Central memory CD8-positive, alpha-beta T cell (primary cell): ENCODE measurements at regions not wholly inside any gene's neighbourhood (a gene's known extent, or its start where the extent isn't known, plus 50 kb on each side); places are given as distances from the start of the nearest gene placed in this dataset.

Source experiments
- ATAC-seq: fragments of 150-1000 bp; cut with Tn5 transposase; replicated peaks from 2 replicates; pipeline ENCODE4 v1.10.0; 2022; ENCODE audit warnings: mild to moderate bottlenecking, moderate FRiP score, moderate number of reproducible peaks; ENCODE audit not compliant: poor library complexity, severe bottlenecking; ENCODE audit errors: extremely low read depth
- DNase-seq, 2 donors: peaks; one replicate each; pipeline ENCODE4 v3.0.0; 2021; ENCODE audit warnings: low spot score in 2 of 2
- H3K27ac Mint-ChIP-seq: one replicate; pipeline ENCODE4 v1.8.0; 2022; ENCODE audit warnings: low read depth, mild to moderate bottlenecking, moderate library complexity, mixed read lengths
- H3K27me3 Mint-ChIP-seq: one replicate; pipeline ENCODE4 v1.8.0; 2022; ENCODE audit warnings: mixed read lengths
- H3K36me3 Mint-ChIP-seq: one replicate; pipeline ENCODE4 v1.8.0; 2022; ENCODE audit warnings: mild to moderate bottlenecking, moderate library complexity, mixed read lengths; ENCODE audit not compliant: insufficient read depth
- H3K4me1 Mint-ChIP-seq: one replicate; pipeline ENCODE4 v1.8.0; 2022; ENCODE audit warnings: mixed read lengths
- H3K4me3 Mint-ChIP-seq: one replicate; pipeline ENCODE4 v1.8.0; 2022; ENCODE audit warnings: mild to moderate bottlenecking, moderate library complexity, mixed read lengths
- H3K9me3 Mint-ChIP-seq: one replicate; pipeline ENCODE4 v1.8.0; 2022; ENCODE audit warnings: mixed read lengths

DNA sequence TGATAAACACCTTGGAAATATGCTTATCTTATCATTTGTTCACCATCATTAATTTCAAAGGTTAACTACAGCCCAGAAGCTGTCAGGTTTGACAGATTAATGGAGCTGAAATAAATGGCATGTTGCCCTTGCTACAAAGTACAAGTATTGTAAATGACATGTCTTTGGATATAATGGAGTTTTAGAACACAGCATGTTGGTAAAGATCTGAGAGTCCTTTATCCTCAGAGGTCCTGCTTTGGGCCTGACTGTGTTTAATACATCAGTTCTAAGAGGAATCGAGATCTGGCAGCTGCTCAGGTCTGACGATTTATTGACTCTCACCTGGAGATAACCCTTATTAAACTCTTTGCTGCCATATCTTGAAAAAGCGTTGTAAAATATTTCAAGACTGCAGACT lies 222.7 kb upstream of the OPRM1 start:
- ATAC-seq (no peak), DNase-seq (no peak)
- Mint-ChIP-seq H3K4me1 (no peaks in the 10 kb centered on the region), H3K27ac (no peak overlapping the region), H3K4me3 (no peak overlapping the region), H3K36me3 (no peaks in the 10 kb centered on the region), H3K27me3 (no peaks in the 10 kb centered on the region), H3K9me3 (peaks cover 27% of the 10 kb centered on the region)

GRCh38 chr6:153814136-153814535 lies 224.9 kb upstream of the OPRM1 start:
- Mint-ChIP-seq H3K36me3 (no peaks in the 10 kb centered on the region), H3K27me3 (no peaks in the 10 kb centered on the region), H3K9me3 (peaks cover 20% of the 10 kb centered on the region), H3K4me3 (no peak overlapping the region), H3K4me1 (no peaks in the 10 kb centered on the region), H3K27ac (no peak overlapping the region)
- DNase-seq (no peak), ATAC-seq (no peak)

DNA sequence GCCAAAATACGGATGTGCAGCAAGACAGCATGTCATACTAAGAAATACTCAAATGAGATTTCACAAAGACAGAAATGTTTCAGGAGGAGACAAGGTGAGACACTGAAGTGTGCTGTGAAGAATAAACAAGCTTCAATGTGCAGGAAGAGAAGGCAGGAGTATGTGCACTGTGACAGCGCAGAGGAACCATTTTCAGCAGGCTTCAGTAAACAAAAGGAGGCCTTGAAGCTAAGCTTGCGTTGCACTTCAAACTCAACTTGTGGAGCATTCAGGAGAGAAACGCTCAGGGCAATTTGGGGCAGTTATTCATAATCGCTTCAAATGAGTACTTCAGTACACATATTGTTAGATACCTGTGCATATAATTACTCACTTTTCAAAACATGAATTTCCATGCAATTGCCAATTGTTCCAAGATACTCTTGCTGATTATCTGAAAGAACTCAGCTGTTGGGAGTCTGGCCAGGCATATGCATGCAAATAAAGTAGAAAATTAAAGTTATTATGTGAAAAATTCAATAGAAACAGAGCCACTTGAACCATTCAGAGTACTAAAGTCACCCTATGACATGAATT lies 234.2 kb upstream of the OPRM1 start:
- ATAC-seq = no peak
- no peak overlapping the region for H3K27ac Mint-ChIP-seq
- H3K4me1 Mint-ChIP-seq = no peaks in the 10 kb centered on the region
- H3K36me3 Mint-ChIP-seq = no peaks in the 10 kb centered on the region
- no peaks in the 10 kb centered on the region for H3K27me3 Mint-ChIP-seq
- H3K9me3 Mint-ChIP-seq = peaks cover 21% of the 10 kb centered on the region
- no peak overlapping the region for H3K4me3 Mint-ChIP-seq
- no peak for DNase-seq

DNA sequence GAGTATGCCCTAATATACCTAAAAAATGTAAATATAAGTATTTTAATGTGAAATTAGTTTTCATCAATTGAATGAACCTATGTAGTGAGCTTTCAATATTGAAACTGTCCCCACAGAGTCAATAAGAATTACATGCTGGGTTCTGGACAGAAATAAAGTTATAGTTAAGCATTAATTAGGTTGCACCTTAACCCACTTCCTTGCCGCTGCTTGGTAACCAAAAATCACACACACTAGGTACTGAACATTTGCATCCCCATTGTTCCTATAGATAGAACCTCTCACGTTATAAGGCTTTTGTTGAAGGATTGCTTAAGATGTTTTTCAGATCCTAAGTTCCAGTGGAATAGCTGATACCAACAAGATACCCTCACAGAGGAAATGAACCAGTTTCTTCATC lies 237.1 kb upstream of the OPRM1 start:
- no peaks in the 10 kb centered on the region for H3K27me3 Mint-ChIP-seq
- no peaks in the 10 kb centered on the region for H3K4me1 Mint-ChIP-seq
- DNase-seq = no peak
- no peak for ATAC-seq
- H3K27ac Mint-ChIP-seq = no peak overlapping the region
- peaks cover 16% of the 10 kb centered on the region for H3K9me3 Mint-ChIP-seq
- no peak overlapping the region for H3K4me3 Mint-ChIP-seq
- H3K36me3 Mint-ChIP-seq = no peaks in the 10 kb centered on the region

DNA sequence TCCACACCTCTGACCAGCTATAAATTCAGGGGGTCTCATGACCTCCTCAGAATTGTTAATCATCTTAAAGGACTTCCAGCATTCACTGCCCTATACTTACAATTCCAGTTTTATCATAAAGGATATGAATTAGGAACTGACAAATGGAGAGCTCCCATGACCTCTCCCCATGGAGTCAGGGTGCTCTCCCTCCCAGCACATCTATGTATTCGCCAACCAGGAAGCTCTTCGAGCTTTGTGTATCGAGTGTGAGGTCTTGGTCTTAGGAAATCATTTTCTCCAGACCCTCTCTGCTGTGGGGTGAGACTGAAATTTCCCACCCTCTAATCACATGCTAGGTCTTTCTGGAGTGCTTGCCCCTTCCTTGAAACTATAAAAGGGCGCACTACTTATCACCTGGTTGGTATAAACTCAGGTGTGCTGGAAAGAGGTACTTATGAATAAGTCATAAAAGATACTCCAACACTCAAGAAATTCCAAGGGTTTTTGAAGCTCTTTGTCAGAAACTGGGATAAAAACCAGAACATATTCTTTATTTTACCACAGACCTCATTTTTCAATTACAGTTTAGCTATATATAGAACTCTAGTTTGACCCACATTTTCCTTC lies 238.4 kb upstream of the OPRM1 start:
- Mint-ChIP-seq H3K9me3 (peaks cover 16% of the 10 kb centered on the region), H3K4me3 (no peak overlapping the region), H3K36me3 (no peaks in the 10 kb centered on the region), H3K27me3 (no peaks in the 10 kb centered on the region), H3K27ac (no peak overlapping the region), H3K4me1 (no peaks in the 10 kb centered on the region)
- DNase-seq (no peak), ATAC-seq (no peak)

- Mint-ChIP-seq H3K36me3 (no peaks in the 10 kb centered on the region), H3K27me3 (no peaks in the 10 kb centered on the region), H3K4me1 (no peaks in the 10 kb centered on the region), H3K9me3 (peaks cover 5% of the 10 kb centered on the region), H3K4me3 (no peak overlapping the region), H3K27ac (no peak overlapping the region)
- DNase-seq = no peak
- no peak for ATAC-seq
Measured at GRCh38 chr6:153790876-153791473, 248.1 kb upstream of the OPRM1 start.

GRCh38 chr6:153790048-153790447 lies 249.0 kb upstream of the OPRM1 start:
- no peaks in the 10 kb centered on the region for H3K27me3 Mint-ChIP-seq
- ATAC-seq (no peak), DNase-seq (no peak)
- no peak overlapping the region for H3K4me3 Mint-ChIP-seq
- no peaks in the 10 kb centered on the region for H3K4me1 Mint-ChIP-seq
- H3K36me3 Mint-ChIP-seq = no peaks in the 10 kb centered on the region
- H3K27ac Mint-ChIP-seq = no peak overlapping the region
- peaks cover 5% of the 10 kb centered on the region for H3K9me3 Mint-ChIP-seq

DNA sequence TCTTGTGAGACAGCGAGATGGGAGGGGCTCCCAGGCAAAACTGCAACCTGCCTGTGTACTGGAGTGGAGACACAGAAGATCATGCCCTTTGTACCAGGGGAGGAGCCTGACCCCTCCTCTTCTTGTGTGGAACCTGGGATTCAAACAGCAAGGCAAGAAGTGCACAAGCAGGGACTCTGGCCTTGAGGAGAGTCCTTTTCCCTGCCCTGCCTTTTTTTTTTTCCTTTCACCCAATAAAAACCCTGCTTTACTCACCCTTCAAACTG lies 251.8 kb upstream of the OPRM1 start:
- no peaks in the 10 kb centered on the region for H3K4me1 Mint-ChIP-seq
- DNase-seq = no peak
- H3K4me3 Mint-ChIP-seq = no peak overlapping the region
- H3K36me3 Mint-ChIP-seq = no peaks in the 10 kb centered on the region
- no peak overlapping the region for H3K27ac Mint-ChIP-seq
- no peaks in the 10 kb centered on the region for H3K27me3 Mint-ChIP-seq
- H3K9me3 Mint-ChIP-seq = peaks cover 5% of the 10 kb centered on the region
- ATAC-seq = no peak

DNA sequence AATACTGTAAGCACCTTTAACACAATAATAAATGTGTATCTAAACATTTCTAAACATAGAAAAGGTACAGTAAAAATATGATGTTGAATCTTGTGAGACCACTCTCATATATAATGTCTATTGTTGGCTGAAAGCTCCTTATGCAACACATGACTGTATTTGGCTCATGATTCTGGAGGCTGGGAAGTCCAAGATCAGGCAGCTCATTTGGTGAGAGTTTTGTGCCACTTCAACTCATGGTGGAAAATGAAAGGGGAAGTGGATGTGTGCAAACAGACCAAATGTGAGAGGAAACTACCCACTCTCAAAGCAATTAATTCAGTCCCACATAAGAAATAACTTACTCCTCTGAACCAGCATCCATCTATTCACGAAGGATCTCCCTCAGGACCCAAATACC lies 257.7 kb upstream of the OPRM1 start:
- DNase-seq (no peak), ATAC-seq (no peak)
- Mint-ChIP-seq H3K27me3 (no peaks in the 10 kb centered on the region), H3K4me3 (no peak overlapping the region), H3K36me3 (no peaks in the 10 kb centered on the region), H3K4me1 (no peaks in the 10 kb centered on the region), H3K9me3 (peaks cover 16% of the 10 kb centered on the region), H3K27ac (no peak overlapping the region)

- DNase-seq (no peak), ATAC-seq (no peak)
- no peaks in the 10 kb centered on the region for H3K4me1 Mint-ChIP-seq
- no peak overlapping the region for H3K4me3 Mint-ChIP-seq
- no peaks in the 10 kb centered on the region for H3K36me3 Mint-ChIP-seq
- no peak overlapping the region for H3K27ac Mint-ChIP-seq
- H3K27me3 Mint-ChIP-seq = no peaks in the 10 kb centered on the region
- peaks cover 19% of the 10 kb centered on the region for H3K9me3 Mint-ChIP-seq
Measured at GRCh38 chr6:153780011-153780410, 259.0 kb upstream of the OPRM1 start.

GRCh38 chr6:153778216-153778615 lies 260.8 kb upstream of the OPRM1 start:
- no peak for DNase-seq
- H3K4me3 Mint-ChIP-seq = no peak overlapping the region
- no peaks in the 10 kb centered on the region for H3K27me3 Mint-ChIP-seq
- H3K36me3 Mint-ChIP-seq = no peaks in the 10 kb centered on the region
- H3K4me1 Mint-ChIP-seq = no peaks in the 10 kb centered on the region
- ATAC-seq = no peak
- peaks cover 19% of the 10 kb centered on the region for H3K9me3 Mint-ChIP-seq
- H3K27ac Mint-ChIP-seq = no peak overlapping the region

DNA sequence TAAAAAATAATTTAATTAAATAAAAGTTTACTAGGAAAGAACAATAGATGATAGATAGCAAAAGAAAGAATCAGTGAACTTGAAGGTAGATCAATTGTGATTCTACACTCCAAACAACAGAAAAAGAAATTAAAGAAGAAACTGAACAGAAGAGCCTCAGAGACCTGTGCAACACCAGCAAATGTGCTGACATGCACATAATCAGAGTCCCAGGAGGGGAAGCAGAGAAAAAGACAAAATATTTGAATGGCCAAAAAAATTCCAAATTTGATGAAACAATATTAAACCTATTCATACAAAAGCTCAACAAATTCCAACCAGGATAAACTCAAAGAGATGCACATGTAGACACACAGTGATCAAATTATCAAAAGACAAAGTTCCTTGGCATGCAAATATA lies 267.5 kb upstream of the OPRM1 start:
- no peaks in the 10 kb centered on the region for H3K4me1 Mint-ChIP-seq
- H3K27me3 Mint-ChIP-seq = no peaks in the 10 kb centered on the region
- DNase-seq (no peak), ATAC-seq (no peak)
- peaks cover 12% of the 10 kb centered on the region for H3K9me3 Mint-ChIP-seq
- no peak overlapping the region for H3K27ac Mint-ChIP-seq
- H3K4me3 Mint-ChIP-seq = no peak overlapping the region
- no peaks in the 10 kb centered on the region for H3K36me3 Mint-ChIP-seq

DNA sequence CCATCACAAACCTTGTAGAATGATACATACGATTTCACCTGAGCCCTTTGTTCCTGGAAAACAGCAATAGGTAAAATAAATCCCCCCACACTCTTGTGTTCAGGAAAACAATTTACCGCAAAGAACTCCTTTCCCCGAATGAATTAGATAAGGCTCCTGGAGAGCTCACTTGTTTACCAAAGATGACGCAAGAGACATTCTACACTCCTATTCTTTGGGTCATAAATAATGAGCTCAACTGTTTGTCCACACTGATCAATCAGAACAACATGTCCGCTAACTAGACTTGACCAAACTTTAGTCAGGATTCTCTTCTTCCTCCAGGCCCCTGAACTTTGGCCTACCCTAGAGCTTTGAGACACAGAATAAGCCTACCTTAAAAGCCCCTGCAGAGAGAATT lies 271.9 kb upstream of the OPRM1 start:
- DNase-seq = no peak
- H3K4me3 Mint-ChIP-seq = no peak overlapping the region

More for the DNA sequence above, 271.9 kb upstream of the OPRM1 start:
- Mint-ChIP-seq H3K36me3 (no peaks in the 10 kb centered on the region), H3K9me3 (peaks cover 10% of the 10 kb centered on the region), H3K27ac (no peak overlapping the region), H3K27me3 (no peaks in the 10 kb centered on the region), H3K4me1 (no peaks in the 10 kb centered on the region)
- no peak for ATAC-seq
